PC-3 (cell line): ENCODE measurements at regions not wholly inside any gene's neighbourhood (a gene's known extent, or its start where the extent isn't known, plus 50 kb on each side); places are given as distances from the start of the nearest gene placed in this dataset.

Experiments
- CTCF ChIP-seq: fragments of 300-600 bp; sonication (generic); conservative IDR thresholded peaks from 2 replicates; pipeline ENCODE4 v1.5.1; 2017; ENCODE audit warnings: antibody characterized with exemption, low read depth, mild to moderate bottlenecking, low read length
- EZH2 ChIP-seq: fragments of 300-600 bp; sonication (generic); IDR thresholded peaks from one replicate; pipeline ENCODE4 v1.6.1; 2017; ENCODE audit warnings: antibody characterized with exemption, mild to moderate bottlenecking, low read length; ENCODE audit not compliant: unreplicated experiment
- EZH2phosphoT487 ChIP-seq: fragments of 300-600 bp; sonication (generic); IDR thresholded peaks from 2 replicates; pipeline ENCODE4 v1.6.1; 2018; ENCODE audit warnings: mild to moderate bottlenecking, antibody characterized with exemption, low read length, borderline replicate concordance

- TF ChIP-seq CTCF (no peak), EZH2 (no peak), EZH2phosphoT487 (no peak)
Measured at GRCh38 chr4:55272102-55272501, 73.9 kb upstream of the SRD5A3 start.
